ENCODE measurements at regions not wholly inside any gene's neighbourhood (a gene's known extent, or its start where the extent isn't known, plus 50 kb on each side); places are given as distances from the start of the nearest gene placed in this dataset.

- TF ChIP-seq, protein P1, sequence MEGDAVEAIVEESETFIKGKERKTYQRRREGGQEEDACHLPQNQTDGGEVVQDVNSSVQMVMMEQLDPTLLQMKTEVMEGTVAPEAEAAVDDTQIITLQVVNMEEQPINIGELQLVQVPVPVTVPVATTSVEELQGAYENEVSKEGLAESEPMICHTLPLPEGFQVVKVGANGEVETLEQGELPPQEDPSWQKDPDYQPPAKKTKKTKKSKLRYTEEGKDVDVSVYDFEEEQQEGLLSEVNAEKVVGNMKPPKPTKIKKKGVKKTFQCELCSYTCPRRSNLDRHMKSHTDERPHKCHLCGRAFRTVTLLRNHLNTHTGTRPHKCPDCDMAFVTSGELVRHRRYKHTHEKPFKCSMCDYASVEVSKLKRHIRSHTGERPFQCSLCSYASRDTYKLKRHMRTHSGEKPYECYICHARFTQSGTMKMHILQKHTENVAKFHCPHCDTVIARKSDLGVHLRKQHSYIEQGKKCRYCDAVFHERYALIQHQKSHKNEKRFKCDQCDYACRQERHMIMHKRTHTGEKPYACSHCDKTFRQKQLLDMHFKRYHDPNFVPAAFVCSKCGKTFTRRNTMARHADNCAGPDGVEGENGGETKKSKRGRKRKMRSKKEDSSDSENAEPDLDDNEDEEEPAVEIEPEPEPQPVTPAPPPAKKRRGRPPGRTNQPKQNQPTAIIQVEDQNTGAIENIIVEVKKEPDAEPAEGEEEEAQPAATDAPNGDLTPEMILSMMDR (IDR thresholded peaks at IDR 0.05; ENCODE audit: borderline replicate concordance, extremely low read depth, low read length, poor library complexity, severe bottlenecking) = no peak
- TF ChIP-seq EZH2 (IDR thresholded peaks at IDR 0.05; ENCODE audit: borderline replicate concordance, low read depth, low read length, severe bottlenecking) = no peak
Measured at GRCh38 chr21:26368591-26369320, 198.2 kb upstream of the APP start.

Measured in DND-41 (cell line).